GM18868 (cell line): ENCODE measurements at regions not wholly inside any gene's neighbourhood (a gene's known extent, or its start where the extent isn't known, plus 50 kb on each side); places are given as distances from the start of the nearest gene placed in this dataset.

Experiments
- ATAC-seq: cut with Tn5 transposase; IDR thresholded peaks from one replicate; pipeline ENCODE4 v1.9.1; 2021; ENCODE audit warnings: mild to moderate bottlenecking, moderate library complexity; ENCODE audit not compliant: unreplicated experiment

DNA sequence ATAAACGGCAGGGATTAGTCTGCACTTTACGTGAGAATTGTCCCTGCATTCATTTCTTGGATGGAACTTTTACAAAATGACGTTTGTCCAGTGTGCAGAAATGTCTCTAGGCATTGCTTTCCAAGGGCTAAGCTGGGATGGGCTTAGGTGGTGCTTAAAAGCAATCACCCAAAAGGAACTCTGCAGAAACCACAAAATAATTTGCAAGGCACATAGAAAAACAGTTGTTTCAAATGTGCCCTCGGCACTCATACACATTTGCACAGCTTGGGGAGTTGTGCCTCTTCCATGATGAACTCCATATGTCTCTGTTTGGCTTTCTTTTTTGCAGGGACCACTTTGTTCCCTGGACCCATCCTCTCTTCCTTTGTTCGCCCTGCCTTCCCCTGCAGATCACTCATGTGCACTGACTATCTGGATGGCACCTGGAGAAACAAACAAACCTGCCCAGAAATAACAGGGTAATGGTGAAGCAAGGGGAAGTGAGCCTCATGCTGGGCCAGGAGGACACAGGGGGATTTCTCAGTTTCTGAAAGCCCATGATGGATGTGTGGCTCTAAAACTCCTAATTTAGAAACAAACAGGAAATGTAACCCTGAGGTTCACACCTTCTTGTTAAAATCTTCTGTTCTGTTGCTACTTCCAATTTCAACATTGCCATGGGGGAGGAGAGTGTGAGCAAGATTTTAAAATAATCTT, 150.2 kb downstream of the SNX19 start:
- peak; percentile 89 for ATAC-seq

DNA sequence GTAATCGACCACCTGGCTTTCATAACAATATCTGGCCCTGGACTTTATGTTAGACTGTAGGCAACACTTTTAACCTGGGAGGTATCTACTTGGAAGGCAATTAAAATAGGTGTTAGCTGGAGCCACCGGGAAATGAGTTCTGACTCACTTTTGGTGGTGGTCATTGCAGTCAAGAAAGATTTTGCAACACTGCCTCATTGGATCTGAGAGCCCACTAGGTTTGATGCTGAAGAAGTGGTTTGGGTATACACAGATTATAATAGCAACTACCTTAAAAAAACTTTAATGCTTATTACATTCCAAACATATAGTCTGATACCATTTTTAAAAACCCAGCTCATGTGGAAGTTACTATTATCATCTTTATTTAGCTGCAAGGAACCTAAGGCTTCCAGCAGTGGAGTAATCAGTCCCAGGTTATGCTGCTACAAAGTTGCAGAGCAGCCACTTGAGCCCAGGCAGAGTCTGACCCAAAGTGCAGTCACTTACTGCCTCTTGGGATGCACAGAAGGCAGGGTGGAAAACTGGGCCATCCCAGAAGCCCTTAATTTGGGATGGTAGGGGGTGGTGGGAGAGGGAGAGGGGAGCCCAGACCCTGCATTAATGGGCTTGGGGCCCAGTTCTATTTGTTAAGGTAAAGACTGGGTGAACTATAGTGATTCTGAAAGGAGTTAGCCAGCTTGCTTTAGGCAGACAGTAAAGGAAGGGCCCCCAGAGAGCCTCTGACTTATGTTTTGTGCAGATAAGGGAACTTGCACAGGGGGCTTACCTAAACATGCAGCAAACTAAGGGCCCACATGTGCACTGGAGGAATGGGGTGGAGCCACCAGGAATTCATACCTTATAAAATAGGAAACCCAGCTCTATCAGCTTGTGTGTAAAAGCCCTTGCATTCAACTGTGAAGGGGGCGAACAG, 149.4 kb downstream of the SNX19 start:
- peak; percentile 26 for ATAC-seq

DNA sequence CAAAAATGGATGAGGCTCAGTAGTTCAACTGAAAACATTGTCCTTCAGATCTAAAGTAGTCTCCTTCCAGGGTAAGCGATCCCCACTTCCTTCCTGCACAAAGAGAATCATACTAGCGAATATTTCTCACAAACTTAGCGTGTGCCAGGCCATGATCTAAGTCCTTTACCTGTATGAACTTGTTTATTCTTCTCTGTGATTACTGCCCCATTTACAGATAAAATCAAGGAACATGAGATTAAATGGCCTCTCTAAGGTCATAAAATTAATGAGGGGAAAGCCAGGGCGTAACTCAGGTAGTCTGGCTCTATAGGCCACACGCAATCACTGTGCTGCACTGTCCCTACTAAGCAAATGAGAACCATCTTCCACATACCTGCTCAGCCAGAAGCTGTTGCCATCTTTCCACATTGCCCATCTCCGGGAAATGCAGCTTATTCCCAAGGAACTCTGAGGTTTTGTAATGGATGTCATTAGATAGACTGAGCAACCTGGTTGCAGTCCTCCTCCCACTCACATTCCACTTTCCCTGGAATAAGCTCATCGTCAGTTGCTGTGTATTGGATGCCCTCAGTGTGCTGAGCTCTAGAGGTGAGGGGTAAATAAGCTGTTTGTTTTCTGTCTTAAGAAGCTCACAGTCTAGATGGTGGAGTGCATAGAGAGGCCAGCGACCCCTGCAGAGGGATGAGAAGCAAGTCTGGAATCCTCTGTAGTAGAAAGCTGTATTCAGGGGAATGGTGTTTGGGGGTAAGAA, 146.3 kb downstream of the SNX19 start:
- no peak for ATAC-seq

DNA sequence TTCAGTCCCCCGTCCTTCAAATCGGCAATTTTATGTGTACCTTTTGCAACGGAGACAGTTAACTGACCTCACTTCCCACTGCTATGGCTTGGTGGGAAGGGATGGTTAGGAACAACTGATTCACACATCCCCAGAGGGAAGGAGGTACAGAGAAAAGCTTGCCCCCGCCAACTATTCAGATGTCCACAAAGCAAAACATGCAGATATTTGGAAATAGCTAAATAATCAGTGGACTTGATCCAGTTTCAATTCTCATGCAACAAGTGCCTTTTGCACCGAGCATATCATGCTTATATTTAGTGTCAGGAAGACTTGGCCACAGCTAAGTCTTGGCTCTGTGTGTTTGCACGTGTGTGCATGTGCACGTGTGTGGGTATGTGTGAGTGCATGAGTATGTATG, 144.6 kb downstream of the SNX19 start:
- no peak for ATAC-seq

DNA sequence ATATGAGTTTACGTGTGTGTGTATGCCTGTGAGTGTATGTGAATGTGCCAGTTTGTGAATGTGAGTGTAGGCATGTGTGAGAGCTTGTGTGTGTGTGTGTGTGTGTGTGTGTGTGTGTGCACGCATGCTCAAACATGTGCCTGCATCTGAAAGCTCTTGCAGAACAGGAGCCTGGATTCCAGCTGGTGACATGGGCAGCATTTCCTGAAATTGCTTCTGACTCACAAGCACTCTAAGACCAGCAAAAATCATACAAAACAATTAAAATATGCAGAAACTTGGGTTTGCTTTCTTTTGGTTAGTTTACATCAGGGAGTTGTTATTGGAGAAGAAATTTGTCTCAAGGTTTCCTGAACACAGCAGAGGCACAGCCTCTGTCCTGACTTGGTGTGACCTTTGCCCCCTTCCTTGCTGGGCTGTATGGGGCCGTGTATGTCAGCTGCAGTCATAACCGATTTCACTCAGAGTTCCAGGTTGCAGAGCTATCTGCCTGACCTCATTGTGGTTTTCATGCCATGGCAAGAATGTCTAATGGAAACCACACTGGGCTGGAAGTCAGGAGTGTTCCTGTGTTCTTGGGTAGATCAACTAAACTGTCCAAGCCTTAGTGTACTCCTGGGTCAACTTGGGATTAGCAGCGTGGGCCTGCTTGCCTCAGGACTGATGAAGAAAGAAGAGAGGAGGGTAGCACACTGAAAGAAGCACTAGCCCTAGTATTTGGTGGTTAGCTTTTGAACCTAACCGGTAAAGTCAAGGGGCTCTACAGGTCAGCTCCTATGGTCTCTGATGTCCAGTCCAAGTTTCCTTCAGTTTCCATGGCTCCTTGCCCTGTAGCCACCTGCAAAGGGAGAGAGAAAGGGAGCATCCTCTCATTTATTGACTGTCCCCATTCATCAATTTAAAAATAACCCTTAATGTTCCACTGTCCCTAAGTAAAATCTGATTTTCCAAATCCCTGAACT, 143.7 kb downstream of the SNX19 start:
- no peak for ATAC-seq

DNA sequence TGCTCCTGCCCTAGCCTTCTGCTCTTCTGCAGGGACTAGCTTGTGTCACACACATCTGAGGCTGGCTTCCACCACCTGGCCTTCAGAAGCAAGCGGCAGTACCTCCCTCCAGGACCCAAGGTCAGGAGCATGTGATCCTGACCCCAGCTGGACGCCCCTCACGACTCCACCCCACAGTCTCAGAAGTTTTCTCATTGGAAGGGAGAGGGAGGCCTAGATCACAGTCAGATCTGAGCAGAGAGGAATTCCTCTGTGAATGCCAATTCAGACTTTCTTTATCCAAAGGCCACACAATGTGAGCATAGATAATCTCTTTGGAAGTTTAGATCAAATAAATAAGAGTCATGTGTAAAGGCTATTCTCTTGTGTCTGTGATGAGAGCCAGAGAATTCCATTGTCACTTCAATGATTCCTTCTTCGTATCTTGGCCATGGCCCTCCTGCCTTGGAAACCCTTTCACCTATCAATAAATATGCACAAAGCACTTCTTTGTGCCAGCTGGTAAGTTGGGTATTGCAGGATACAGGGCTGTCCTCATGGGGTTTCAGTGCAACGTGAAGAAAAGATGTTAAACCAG, 142.9 kb downstream of the SNX19 start:
- no peak for ATAC-seq

DNA sequence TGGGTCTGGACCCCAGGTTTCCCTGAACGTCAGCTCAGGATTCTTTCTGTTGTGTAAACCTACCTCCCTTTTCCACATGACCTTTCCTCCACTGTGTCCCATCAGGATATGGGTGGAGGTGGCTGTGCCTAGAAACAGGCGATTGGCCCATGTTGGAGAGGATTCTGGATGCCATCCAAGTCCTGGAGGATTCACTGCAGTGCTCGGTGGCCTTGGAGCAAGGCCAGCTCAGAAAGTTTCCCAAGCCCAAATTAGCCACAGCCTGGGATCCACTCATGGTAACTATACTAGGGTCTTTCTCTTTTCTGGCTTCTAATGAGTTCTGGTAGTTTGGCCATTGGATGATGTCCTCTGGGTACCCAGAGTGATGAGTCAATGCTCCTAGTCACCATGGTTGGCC, 141.6 kb downstream of the SNX19 start:
- ATAC-seq = no peak

DNA sequence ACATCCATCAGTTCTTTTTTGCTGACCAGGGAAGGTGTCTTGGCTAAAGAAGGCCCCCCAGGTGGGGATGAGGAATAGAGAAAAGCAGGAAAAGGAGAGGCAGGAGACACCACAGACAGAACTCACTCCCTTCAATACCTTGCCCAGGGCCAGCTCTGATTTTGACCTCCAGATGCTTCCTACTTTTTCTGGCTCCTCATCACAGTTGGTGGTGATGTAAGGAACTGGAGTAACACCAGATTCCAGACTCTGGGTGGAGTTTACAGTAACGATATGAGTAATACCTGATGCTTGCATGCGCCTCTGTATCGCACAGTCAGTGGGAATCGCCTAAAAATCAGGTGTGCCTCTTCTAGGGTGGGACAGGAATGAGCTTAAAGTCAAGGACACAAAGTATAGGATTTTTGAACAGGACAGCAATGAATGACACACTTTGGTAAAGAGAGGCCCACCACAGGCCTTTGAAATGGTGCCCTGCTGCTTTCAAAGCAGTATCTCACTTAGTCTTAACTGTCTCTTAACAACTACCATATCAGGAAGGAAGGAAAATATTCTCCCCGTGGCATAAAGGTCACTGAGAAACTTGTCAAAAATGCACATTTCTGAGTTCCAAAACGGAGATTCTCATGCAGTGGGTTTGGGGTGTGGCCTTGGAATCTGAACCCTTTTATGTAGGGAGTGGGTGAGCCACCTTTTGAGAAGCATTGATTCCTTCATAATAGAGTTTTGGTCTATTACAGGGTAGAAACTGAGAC, 140.8 kb downstream of the SNX19 start:
- no peak for ATAC-seq

DNA sequence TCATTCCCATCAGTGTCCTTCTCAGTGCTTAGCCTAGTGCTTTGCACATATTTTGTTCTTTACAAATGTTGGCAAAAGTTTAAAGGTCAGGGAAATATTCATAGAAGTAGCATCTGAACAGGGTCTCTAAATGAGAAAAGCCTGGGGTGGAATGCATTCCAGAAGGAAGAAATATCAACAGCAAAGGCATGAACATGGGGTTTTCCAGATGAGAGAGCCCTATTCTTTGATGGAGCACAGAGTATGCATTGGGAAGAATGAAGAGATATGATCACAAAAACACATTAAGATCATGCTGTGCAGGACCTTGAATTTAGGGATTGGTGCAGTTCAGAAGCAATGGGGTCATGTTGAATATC, 140.2 kb downstream of the SNX19 start:
- no peak for ATAC-seq

DNA sequence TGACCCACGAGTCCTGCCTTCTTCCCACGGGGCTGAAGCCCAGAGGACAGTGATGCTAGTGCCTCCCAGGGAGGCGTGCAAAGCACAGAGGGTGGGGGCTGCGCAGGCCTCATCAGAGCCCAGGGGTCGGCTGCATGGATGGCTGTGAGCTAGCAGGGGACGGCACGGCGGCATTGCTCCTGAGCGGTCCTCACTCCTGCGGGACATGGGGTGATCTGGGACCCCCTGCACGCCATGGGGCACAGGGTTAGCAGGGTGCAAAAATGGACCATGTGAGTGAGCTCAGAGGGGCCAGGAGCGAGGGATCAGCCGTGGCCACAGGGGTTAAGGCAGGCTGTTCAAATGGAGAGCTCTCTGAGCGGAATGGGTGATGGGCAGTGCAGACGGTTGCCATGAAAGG, 138.3 kb downstream of the SNX19 start:
- ATAC-seq = no peak

DNA sequence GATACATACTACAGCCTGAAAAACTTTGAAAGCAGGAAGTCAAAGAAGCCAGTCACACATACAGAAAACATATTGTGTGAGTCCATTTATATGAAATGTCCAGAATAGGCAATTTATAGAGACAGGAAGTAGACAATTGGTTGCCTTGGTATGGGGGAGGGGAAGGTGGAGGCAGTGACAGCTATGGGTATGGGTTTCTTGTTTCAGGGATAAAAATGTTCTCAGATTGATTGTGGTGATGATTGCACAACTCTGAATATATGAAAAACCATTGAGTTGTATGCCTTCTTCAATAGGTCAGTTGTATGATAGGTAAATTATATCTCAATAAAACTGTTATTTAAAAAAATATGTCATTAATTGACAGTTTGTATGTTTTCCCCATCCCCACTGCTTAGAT, 137.6 kb downstream of the SNX19 start:
- no peak for ATAC-seq

DNA sequence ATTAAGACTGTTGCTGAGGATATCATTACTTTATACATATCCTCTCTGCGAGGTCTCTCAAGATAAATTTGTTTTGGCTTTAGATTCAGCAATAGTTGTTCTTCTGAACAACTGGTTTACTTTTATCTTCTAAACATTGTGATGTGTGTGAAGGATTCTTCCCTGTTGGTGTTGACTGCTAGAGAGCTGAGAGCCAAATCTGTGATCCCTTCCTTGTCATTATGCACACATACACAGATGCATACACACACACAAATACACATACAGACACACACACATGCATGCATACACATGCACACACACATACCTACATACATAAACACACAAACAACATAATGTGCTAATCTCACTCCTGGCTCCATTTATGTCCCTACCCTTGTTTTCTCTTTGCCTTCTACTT, 137.0 kb downstream of the SNX19 start:
- no peak for ATAC-seq

DNA sequence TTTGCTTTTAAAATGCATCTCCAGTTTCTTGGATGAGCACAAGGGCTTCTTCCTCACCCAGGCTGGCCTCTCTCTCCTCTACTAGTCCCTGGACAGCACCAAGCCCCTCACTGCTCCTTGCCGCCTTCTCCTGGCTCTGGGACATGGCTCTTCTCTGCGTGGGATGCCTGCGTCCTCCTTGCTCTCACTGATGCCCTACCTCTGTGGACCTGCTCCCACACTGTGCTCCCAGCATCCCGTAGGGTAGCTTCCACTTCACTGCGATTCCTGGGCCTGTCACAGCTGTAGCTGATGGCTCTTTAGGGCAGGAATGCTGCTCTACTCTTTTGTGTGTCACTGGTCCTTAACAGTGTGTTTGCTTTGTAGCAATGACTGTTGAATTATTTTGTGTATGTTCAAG, 136.3 kb downstream of the SNX19 start:
- ATAC-seq = no peak

DNA sequence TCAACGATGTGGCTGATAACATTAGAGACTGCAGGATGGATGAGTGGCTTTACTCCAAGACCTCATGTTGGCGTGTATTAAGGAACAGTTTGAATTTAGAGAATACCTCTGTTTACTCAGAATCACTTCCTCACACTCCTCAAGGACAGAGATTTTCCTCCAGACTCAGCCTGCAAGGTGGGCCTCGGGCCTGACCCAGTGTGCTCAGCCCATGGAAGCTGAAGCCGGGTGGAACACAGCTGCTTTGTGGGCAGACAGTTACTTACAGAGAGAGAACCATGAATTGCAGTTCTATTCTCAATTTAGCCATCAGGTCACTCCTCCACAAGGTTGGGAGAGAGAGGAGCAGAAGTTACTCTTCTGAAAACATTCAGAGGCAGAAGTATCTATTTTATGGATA, 135.8 kb downstream of the SNX19 start:
- no peak for ATAC-seq

DNA sequence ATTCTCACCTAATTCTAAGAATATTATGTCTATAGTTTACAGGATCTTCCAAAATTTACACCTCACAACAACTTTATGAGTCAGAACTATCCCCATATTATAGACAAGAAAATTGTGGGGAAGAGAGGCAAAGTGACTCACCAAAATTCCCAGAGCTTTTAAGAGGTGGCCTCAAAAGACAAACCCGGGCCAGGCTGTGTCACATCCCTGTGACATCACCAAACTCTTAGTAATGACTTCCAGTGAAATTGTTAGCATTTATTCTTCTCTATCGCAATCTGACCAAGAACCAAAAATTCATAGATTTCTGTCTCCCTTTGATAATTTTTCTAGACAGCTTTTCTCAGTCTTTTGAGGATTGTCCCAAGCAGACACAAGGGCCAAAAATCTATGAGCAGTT, 134.3 kb downstream of the SNX19 start:
- ATAC-seq = no peak

DNA sequence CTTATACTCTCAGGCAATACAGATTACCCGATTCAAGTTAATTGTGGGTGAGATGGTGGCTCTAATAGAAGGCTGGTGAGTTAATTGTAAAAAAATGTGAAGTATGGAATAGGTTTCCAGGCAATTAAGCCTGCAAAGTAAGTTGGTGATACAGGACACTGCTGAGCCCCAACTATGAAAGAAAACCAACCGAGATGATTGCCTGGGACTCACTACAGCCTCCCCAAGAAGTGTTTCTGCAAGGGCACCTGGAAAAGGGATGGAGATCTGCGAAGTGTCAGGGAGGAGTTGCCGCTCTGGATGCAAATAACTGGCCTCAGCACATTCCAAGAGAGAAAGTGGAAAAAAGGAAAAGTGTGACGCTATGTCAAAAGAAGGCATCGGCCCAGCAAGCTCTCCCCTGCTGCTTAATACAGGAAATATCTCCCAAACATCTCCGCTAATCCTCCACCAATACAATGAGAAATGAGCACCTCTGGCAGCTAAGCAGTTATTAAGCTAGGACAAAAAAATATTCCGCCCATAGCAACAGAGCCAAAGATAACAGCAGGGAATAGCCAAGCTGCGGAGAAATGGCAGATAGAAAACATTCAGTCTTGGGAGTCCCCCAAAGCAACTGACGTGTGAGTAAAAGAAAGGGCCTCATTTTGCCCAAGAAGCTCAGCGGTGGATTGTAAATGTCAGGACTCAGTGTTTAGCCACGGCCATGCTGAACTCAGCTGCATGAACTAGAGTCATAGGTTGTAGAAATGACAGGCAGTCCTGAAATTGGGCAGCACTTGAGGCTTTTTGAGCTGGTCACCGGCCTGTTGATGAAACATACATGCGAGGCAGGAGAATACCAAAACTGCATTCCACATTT, 133.7 kb downstream of the SNX19 start:
- no peak for ATAC-seq

DNA sequence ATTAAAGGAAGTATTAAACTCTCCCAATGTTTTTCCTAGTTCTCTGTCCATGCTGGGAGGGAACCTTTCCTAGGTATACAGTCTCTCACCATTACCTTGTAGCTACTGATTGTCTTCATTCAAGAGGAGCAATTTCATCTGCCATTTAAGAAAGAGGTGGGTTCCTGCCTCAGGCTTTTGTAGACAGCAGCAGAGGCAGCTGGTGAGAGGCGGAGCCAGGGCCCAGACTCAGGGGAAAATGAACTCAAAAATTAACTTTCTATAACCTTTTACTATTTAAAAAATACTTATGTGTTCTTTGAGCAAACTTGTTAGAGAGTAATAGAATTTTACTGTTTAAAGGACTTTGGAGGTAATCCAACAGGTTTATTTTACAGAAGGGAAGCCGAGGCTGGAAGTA, 133.0 kb downstream of the SNX19 start:
- ATAC-seq = no peak

DNA sequence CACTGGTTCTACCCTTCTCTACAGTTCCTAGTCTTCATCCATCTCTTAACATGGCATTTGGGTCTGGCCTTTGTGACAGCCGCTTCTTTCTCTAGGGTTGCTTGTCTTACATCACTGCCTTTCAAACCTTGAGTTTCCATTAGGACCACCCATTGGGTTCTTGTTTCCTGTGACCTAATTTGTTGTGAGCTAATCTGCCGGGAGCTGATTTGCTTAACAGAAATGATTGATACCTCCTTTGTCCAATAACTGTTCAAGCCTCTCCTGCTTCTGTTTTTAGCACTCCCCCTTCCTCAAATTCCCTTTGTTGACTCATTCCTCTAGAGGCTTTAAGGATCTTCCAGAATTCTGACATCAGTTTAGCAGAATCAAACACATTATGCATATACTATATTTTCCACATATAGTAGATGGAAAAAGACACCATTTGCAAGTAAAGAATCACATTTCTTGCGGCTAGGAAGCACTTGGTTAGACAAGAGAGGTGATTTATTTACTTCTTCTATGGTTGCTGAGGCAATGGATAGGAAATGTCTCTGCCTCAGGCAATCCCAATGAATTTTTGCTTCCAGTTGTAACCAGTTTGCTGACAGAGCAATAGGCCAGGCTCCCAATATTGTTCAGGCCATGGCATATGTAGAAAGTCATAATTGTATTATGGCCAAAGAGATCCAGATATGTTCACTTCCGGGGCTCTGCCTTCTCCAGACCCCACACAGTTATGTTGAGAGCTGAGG, 130.7 kb downstream of the SNX19 start:
- ATAC-seq = no peak
